Esophagus squamous epithelium (tissue), 4 donors: ENCODE measurements at regions not wholly inside any gene's neighbourhood (a gene's known extent, or its start where the extent isn't known, plus 50 kb on each side); places are given as distances from the start of the nearest gene placed in this dataset.

Experiments used
- CTCF ChIP-seq, 6 experiments: fragments of 450-650 bp in 4 of 6; fragments of 200-600 bp in 2 of 6; sonication (generic) in 2 of 6; IDR thresholded peaks; one replicate each; pipeline ENCODE4 v1.5.1; 2016 to 2019; ENCODE audit warnings: antibody characterized with exemption in 6 of 6, mild to moderate bottlenecking in 4 of 6, moderate library complexity in 4 of 6
- POLR2A ChIP-seq, 4 donors: fragments of 450-650 bp; IDR thresholded peaks; one replicate each; pipeline ENCODE4 v1.6.1; 2017; ENCODE audit warnings: antibody characterized with exemption in 4 of 4, mild to moderate bottlenecking in 4 of 4, moderate library complexity in 3 of 4

- TF ChIP-seq CTCF (IDR thresholded peaks at IDR 0.05) (no peak), POLR2A (IDR thresholded peaks at IDR 0.05) (no peak)
Observed at GRCh38 chr1:157279138-157279801, 141.1 kb upstream of the ETV3 start.
